NCI-H1048 (cell line): ENCODE measurements at regions not wholly inside any gene's neighbourhood (a gene's known extent, or its start where the extent isn't known, plus 50 kb on each side); places are given as distances from the start of the nearest gene placed in this dataset.

Experiments used
- DNase-seq: peaks from one replicate; lab custom pipeline; 2025; lab: John Stamatoyannopoulos, UW

DNA sequence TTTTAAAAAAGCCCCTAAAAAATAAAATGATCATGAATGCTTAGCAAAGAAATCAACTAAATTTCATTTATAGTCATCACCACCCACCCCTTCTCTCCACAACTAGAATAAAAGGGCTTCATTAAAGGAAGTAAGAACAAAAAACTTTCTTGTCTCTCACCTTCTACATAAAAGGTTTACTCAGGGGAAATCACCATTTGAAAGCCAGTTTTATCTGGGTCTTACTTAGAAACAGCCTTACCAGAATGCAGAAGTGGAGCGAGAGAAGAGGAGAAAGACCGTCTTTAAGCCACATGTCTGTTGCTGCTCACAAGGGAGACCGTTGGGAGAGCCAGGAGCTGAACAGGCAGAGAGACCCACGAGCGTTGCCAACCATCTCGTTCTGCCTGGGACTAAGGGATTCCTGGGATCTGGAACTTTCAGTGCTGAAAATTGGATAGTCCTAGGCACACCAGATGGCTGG lies 350.1 kb upstream of the PROK2 start:
- no peak for DNase-seq

DNA sequence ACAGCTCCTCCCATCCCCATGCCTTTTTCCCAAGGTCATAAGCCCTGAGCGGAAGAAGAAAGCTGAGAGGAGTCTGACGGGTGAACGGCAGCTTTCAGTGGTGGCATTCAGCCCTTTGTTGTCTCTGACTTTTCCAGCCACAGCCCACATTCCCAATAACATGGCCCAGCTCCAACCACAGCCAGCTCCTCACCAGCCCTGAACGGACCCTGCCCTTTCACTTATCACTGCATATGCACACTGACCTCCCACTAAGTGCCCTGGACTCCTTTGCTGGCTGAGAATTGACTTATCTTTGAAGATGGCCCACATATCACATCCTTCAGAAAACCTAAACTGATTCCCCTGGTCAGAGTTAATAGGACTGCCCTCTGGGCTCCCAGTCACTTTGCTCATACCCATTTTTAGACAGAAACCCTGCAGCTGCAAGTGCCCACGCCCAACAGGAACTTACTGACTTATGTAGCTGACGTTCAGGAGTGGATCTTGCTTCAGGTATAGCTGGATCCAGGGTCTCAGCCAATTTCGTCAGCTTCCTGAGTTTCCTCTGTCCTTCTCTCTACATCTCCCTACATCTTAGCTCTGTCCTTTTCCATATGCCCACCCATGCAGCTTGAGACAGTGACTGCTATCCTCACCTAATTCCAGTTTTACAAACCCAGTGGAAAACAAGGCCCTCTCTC lies 348.5 kb upstream of the PROK2 start:
- DNase-seq, result no peak

DNA sequence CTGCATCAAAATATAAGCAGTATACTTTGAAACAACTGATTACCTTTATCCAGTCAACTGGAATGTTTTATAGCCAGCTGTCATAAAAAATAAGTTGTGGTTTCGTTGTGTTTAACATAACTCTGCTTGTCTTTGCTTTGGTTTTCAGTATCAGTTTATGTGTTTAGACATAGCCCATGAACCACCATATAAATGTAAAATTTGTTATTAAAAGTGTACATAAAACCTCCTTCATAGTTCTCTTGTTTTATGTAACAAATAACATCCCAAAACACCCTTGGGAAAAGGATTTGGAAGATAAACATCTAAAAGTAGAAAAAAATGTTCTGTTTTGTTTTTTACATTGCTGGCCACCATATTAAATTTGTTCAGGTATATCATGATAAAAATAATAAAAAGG lies 347.0 kb upstream of the PROK2 start:
- DNase-seq, result no peak

DNA sequence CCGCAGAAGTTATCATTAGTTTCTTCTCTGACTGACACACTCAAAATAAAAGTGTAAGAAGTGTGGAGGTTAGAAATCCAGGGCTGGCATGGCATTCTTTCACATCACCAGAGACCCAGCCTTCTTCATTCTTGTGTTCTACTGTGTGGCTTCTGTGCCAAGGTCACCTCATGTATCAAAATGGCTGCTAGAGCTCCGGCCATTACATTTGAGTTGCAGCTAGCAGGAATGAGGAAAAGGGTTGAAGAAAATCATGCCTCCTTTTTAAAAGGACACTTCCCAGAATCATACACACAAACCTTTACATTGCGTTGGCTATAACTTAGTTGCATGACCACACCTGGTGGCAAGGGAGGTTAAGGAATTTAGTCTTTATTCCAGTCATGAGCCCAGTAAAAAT lies 345.6 kb upstream of the PROK2 start:
- DNase-seq, result no peak

DNA sequence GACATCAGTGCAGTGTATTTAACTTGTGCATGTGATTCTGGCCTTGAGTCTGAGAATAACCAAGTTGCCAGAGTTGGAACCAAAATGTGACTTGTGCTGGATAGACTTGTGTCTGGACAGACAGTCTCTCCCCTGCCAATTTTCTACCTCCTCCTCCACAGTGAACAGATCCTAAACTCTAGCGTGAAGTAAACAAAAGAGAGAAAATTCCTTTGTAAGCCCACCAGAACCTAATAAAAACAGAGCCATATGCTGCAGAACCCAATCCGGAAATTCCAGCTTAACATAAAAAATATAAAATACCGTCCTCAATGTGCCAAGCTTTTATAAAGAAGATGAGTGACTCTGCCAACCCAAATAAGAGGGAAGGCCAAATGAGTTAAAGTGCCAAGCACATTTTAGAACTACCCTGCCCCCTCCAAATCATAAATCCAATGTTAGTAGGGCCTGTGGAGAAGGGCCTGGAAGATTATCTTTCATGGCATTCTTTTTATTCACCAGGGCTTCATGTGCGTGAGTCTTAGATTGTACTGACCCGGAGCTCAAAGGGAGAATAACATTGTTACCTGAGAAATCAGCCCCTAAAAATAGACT lies 344.6 kb upstream of the PROK2 start:
- no peak for DNase-seq

DNA sequence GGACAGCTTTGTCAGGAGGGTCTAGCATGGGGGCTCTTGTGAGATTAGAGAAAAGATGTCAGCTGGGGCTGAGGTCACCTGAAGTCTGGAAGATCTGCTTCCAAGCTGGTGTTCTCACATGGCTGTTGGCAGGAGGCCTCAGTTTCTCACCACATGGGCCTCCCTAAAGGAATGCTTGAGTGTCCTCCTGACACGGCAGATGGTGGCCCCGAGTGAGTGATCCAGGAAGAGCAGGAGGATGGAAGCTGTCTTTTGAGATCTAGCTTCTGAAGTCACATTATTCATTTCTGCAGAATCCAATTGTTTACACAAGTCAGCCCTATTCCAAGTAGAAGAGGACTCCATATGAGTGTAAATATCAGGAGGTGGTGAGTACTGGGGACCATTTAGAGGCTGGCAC lies 344.0 kb upstream of the PROK2 start:
- no peak for DNase-seq

DNA sequence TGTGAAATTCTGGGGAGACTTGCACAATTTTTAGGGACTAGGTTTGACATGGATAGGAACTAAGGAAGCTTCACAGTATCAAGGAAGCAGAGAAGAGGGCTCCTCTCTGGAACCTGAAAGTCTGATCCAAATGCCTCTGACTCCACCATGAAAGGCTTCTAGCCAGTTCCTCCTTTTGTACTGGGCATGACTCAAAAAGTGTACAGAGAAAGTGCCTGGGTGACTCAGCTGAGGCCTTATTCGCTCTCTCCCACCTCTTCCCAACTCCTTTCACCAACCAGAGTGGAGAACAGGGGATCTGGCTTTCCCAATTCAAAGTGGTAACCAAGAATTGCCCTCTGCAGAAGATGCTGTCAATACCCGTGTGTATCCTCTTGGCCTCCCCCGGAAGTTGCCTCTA lies 342.9 kb upstream of the PROK2 start:
- no peak for DNase-seq

DNA sequence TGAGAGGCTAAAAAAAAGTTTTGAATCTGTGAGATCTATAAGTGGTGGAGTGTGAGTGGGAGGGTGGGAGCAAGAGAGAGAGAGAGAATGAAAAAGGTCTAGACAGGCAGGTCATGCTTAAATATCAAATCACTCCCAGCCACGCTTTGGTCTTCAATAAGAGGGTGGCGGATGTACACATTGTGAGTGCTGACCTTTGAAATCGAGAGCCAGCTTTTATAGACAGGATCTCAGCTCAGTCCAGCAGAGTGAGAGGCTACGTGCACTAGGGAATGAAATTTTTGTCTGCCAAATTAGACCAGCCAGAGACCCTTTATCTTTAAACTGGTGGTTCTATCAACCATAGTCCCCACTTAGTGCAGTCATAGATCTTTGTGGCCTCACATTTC lies 342.3 kb upstream of the PROK2 start:
- no peak for DNase-seq

DNA sequence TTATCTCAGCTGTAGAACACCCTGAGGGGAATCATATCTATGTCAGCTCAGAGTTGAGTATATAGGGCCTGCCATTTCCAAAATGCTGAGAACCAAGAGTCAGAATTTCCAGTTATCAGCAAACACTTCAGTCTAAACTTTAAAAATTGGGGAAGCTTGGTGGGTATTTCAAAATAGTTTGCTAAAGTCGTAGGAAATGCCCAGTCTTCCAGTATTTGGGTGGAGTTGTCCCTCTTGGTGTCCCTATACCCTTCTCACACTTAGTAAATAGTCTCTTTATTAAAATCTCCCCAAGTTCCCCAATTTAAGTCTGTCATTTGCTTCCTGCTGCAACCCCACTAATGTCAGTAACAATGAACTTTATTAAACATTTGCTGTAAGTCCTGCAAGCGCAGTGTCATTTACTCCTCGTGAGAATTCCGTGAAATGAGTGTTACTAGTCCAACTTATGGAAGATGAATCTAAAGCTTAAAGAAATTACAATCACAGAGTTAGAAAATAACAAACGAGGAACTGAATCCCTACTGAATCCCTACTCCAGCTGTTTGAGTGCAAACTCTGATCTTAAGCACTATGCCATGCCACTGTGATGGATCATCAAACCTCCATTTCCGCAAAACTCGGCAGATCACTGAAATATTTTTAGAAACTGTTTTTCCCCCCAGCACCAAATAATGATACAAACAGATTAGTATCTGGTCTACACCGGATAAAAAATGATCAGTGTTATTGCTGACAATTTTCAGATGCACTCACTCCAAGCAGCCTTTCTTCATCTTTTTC lies 341.7 kb upstream of the PROK2 start:
- no peak for DNase-seq

DNA sequence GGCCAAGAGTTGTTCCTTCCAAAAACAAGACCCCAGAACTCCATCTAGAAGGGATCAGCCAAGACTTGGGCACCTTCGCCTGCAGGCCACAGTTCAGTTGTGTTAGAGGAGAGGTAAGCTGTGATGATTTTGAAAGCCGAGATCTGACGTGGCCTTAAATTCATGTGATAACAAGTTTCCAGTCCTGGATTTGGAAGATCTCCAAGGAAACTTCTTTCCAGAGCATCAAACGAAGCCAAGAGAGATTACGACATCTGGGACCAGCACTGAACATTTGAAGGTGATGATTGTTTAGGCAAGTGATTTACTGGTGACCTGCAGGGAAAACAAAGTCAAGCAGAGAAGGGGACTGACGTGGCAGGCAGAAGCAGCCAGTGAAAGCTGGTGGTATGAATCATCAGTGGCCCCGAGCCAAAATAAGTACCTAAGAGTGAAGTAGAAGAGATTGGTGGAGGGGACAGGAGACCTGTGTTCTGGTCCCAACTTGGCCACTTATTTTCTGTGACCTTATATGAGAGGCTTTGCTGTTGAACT lies 339.0 kb upstream of the PROK2 start:
- DNase-seq, result no peak

DNA sequence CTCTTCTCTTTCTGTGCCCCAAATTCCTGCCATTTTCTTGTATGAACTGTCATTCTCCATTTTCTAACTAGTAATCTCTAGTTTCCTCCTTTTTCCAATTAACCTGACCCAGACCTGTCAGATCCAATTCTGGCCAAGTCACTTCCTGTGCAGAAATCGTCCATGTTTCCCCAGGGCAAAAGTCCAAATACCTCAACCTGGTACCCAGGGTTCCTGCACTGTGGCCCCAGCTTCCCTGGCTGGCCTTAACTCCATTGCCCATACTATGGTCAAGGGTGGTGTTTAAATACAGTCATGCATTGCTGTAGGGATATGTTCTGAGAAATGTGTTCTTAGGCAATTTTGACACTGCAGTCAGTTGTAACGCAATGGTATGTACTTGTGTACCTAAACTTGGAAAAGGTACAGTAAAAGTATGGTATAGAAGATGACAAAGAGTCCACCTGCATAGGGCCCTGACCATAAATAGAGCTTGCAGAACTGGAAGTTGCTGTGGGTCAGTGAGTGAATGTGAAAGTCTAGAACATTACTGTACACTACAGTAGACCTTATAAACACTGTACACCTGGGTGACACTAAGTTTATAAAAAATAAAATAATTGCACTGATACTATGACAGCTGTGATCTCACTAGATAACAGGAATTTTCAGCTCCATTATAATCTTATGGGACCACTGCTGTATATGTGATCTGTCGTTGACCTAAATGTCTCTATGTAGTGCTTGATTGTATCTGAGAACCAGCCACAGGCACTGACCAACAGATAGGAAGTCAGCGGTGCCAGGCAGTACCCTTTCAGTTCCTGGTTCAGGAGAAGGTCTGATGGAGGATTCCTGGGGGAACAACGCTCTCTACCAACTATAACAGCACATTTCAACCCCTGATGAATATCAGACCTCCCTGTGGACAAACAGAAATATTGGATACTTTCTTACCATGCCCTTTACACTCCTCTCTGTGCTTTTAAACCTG lies 336.1 kb upstream of the PROK2 start:
- DNase-seq, result no peak

DNA sequence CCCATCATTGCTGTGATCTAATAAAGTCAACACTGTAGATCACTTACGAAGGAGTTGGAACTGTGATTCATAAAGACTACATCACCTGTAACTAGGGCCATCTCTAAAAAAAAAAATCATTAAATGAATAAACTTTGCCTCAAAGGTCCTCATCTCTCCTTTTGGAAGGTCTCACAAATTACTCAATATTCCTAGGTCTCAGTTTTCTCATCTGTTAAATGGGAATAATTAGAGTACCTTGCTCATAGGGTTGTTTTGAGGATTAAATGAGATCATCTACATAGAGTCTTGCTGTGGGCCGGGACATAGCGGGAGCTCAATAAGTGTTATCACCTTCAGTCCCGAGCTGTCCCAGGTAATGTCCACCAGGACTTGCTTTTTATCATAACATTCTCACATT lies 335.1 kb upstream of the PROK2 start:
- DNase-seq, result no peak

DNA sequence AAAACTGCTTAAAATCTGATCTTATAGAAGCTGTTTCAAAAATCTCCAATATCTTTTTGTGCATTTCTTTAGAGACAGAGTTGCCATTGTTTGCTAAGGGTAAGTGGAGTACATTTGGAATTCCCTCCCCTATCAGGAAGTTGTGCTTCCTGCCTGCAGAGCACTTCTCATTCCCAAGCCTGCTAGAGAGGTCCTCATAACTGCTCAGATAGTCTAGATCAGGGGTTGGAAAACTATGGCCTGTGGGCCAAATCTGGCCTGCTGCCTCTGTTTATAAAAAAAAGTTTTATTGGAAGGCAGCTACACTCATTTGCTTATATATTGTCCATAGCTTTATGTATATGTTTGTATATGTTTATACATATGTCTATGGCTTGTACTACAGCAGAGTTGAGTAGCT lies 333.7 kb upstream of the PROK2 start:
- no peak for DNase-seq

DNA sequence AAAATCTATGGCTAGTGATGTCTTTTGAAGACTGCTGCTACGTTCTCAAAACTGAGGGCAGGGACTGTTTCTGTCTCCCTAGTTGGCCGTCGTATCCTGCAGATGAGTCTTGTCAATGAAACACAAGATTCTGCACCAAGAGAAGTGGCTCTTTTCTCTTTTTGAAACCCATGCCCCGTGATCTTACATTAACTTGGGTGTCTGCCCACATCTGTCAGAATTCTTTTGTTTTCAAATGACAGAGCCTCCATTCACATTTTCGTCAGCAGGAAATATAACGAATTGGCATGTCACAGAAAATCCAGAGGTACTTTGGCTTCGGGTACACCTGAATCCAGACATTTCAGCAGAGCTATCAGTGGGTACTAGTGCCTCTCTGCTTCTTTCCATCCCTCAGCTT lies 331.3 kb upstream of the PROK2 start:
- no peak for DNase-seq

DNA sequence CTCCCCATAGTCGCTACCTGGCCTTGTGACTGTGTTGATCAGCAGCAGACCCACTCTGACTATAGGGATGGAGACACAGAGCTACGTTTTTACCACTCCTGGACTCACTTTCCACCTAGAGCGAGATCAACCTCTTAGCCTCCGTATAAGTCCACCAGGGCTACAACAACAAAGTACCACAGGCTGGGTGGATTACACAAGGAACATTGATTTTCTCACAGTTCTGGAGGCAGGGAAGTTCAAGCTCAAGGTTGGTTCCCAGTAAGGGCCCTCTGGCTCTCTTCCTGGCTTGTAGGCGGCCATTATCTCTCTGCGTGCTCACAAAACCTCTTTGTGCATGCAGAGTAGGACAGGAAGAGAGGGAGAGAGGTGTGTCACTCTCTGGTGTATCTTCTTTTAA lies 330.4 kb upstream of the PROK2 start:
- no peak for DNase-seq

DNA sequence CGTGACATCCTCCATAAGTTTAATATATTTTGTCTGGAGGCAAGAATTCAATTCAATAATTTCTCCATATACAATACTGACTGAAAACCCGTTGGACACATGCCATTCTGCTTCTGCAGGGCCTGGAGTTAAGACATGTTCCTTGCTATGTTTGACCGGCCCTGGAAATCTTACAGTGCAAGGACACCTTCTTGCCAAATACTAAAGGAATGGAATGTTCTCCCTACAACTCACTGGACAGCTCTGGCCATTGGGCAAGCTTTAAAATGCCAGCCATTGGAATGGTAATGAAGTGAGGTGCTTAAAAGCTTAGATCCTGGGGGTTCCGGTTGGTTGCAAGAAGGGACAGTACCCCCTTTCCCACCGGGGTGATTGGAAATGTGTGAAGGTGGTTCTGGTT lies 329.8 kb upstream of the PROK2 start:
- DNase-seq, result no peak

DNA sequence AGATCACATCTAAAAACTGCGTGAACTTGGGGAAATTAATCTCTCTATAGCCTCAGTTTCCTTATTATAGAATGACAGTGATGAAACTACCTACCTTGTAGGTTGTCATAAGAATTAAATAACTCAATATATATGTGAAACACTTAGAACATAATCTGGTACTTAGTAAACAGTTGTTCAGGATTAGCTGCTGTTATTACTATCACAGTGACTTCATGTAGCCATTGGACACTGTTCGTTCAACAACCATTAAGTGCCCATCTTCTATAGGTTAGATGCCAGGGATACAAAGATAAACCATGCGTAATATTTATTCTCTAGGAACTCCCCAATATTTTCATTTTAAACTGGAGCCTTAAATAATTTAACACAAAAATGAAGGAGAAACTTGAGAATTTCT lies 329.0 kb upstream of the PROK2 start:
- no peak for DNase-seq

DNA sequence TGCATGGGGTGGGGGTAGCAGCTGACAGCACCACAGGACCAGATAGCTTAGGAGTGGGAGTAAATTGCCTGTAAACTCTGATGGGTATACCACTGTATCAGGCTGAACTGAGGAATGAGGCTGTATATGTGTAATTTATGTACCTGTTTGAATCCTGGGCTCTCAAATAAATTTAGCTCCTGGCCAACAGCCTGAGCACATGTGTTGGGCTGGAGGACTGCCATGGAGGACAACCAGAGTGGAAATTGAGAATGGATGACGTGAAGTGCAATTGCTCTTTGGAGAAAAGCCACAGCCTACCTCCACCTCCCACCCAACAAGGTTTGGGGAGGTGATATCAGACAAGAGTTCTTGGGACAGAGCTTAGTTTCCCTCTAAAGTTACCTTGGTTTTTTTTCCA lies 328.6 kb upstream of the PROK2 start:
- no peak for DNase-seq

DNA sequence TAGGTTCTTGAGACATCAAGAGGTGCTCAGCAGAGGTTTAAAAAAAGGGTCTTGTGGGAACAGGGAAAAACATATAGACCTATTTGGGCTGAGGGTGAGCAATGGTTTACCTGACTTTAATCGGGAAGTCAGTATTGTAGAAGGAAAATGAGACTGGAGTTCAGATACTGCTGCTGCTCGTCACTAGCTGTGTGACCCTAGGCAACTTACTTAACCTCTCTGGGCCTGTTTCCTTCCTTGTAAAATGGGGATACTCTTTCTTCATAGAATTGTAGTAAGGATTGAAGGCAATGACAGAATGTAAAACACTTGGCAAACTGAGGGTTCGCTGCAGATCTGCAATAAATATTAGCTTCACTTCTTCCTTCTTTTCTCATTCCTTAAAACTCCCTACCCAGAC lies 327.5 kb upstream of the PROK2 start:
- DNase-seq, result no peak

DNA sequence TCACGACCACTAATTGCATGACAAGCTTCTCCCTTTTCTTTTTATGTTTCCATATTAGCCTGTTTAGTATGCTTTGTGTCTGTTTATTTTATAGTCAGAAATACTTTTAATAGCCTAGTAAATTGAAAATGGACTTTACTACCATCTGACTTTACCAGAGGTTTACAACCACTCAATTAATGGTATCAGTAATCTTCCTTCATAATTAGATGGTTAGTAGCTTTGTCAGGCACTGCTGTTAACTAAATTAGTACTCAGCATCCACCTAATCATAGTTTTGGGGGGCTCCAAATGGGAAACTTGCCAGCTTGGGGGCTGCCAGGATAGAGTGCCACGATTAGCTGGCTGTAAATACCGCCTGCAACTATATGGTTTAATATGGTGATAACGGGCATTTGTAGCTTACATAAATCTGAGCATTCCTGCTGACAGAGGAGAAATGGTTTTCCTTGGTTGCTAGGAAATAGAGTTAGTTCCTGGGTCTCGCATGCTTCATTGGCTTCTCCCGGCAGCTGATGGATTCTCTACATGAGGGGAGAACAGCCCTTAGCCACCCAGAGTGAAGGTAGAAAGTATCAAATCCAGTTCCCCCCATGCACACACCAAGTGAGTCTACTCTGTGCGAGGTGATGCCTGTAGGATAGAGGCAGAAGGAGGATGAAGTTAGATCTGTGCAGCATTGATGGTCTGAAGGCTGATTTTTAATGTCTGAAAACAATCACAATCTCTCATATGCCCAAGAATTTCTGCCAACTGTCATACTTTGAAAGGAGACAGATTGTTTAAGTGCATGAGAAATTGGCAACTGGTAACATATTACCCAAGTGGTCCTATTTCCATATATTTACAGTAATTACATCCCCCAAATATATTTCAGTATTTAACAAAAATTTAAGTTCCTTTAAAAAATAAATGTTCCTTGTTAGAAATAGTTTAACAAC lies 326.6 kb upstream of the PROK2 start:
- DNase-seq, result no peak
